ENCODE measurements at regions not wholly inside any gene's neighbourhood (a gene's known extent, or its start where the extent isn't known, plus 50 kb on each side); places are given as distances from the start of the nearest gene placed in this dataset.
"Not testable (repeated sequence)": the region's sequence is repeated elsewhere in the genome, so short reads cannot be mapped to it uniquely, and the experiment has no call there.

DNA sequence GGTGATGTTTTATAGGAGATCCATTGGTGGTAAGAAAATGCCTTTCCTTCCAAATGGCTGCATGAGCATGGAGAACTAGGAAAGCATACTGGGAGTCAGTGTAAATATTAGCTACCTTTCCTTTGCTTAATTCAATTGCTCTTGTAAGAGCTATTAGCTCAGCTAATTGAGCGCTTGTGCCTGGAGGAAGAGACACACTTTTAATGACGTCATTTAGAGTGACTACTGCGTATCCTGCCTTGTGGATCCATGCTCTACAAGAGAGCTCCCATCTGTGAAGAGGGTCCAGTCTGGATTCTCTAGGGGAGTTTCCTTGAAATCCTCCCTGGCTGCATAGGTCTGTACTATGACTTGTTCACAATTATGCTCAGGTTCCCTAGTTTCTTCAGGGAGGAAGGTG lies 63.8 kb upstream of the ARRDC3 start:
- TF ChIP-seq, protein P1, sequence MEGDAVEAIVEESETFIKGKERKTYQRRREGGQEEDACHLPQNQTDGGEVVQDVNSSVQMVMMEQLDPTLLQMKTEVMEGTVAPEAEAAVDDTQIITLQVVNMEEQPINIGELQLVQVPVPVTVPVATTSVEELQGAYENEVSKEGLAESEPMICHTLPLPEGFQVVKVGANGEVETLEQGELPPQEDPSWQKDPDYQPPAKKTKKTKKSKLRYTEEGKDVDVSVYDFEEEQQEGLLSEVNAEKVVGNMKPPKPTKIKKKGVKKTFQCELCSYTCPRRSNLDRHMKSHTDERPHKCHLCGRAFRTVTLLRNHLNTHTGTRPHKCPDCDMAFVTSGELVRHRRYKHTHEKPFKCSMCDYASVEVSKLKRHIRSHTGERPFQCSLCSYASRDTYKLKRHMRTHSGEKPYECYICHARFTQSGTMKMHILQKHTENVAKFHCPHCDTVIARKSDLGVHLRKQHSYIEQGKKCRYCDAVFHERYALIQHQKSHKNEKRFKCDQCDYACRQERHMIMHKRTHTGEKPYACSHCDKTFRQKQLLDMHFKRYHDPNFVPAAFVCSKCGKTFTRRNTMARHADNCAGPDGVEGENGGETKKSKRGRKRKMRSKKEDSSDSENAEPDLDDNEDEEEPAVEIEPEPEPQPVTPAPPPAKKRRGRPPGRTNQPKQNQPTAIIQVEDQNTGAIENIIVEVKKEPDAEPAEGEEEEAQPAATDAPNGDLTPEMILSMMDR (conservative IDR thresholded peaks at IDR 0.05): not testable (repeated sequence)
- TF ChIP-seq ZFX (IDR thresholded peaks at IDR 0.05): not testable (repeated sequence)
